Fibroblast of lung (primary cell): ENCODE measurements at regions not wholly inside any gene's neighbourhood (a gene's known extent, or its start where the extent isn't known, plus 50 kb on each side); places are given as distances from the start of the nearest gene placed in this dataset.

Experiments used
- DNase-seq, 2 donors: peaks; one replicate each; pipeline versions ENCODE4 v3.0.0 to v3.0.0-alpha.2; 2010; ENCODE audit warnings: low read depth in 2 of 2
- H2AFZ ChIP-seq: 2 replicates; pipeline ENCODE4 v1.5.1; 2012; ENCODE audit warnings: low read length, control low read depth, inconsistent platforms
- H3K27ac ChIP-seq: 2 replicates; pipeline ENCODE4 v1.5.1; 2011; ENCODE audit warnings: low read length, control low read depth; ENCODE audit not compliant: insufficient read depth
- H3K27me3 ChIP-seq: 2 replicates; pipeline ENCODE4 v1.5.1; 2011; ENCODE audit warnings: mild to moderate bottlenecking, low read length; ENCODE audit not compliant: control insufficient read depth, insufficient read depth
- H3K36me3 ChIP-seq: 2 replicates; pipeline ENCODE4 v1.5.1; 2011; ENCODE audit warnings: low read length; ENCODE audit not compliant: control insufficient read depth, insufficient read depth
- H3K4me1 ChIP-seq: 2 replicates; pipeline ENCODE4 v1.5.1; 2011; ENCODE audit warnings: low read length; ENCODE audit not compliant: control insufficient read depth, insufficient read depth; ENCODE audit errors: extremely low read depth
- H3K4me2 ChIP-seq: 2 replicates; pipeline ENCODE4 v1.5.1; 2011; ENCODE audit warnings: low read length, control low read depth; ENCODE audit not compliant: insufficient read depth; ENCODE audit errors: extremely low read depth
- H3K4me3 ChIP-seq, 4 experiments: fragments of 200-600 bp in 1 of 4; sonication (generic) in 1 of 4; replicated peaks in 1 of 4; 2 replicates each; pipeline ENCODE4 v1.5.1; 2011 to 2016; ENCODE audit warnings: low read length in 4 of 4, low read depth in 3 of 4, mild to moderate bottlenecking in 3 of 4, control low read depth in 2 of 4, inconsistent platforms in 1 of 4, mixed read lengths in 1 of 4; ENCODE audit not compliant: insufficient read depth in 1 of 4; ENCODE audit errors: control extremely low read depth in 1 of 4
- H3K79me2 ChIP-seq: 2 replicates; pipeline ENCODE4 v1.5.1; 2012; ENCODE audit warnings: mild to moderate bottlenecking, low read length, inconsistent platforms; ENCODE audit not compliant: control insufficient read depth, insufficient read depth
- H3K9ac ChIP-seq: 2 replicates; pipeline ENCODE4 v1.5.1; 2011; ENCODE audit warnings: mild to moderate bottlenecking, low read length, control low read depth; ENCODE audit not compliant: insufficient read depth
- H3K9me3 ChIP-seq: 2 replicates; pipeline ENCODE4 v1.5.1; 2012; ENCODE audit warnings: low read depth, low read length; ENCODE audit not compliant: control insufficient read depth, insufficient read depth
- H4K20me1 ChIP-seq: 2 replicates; pipeline ENCODE4 v1.5.1; 2011; ENCODE audit warnings: low read length; ENCODE audit not compliant: control insufficient read depth, insufficient read depth; ENCODE audit errors: extremely low read depth
- CTCF ChIP-seq, 2 donors: IDR thresholded peaks in 1 of 2; conservative IDR thresholded peaks in 1 of 2; 1 replicate in 1 of 2; 2 replicates in 1 of 2; pipeline ENCODE4 v1.5.1; 2011 to 2012; ENCODE audit warnings: low read length in 2 of 2, control low read depth in 1 of 2, inconsistent platforms in 1 of 2, low read depth in 1 of 2, mild to moderate bottlenecking in 1 of 2
- EZH2 ChIP-seq: IDR thresholded peaks from 2 replicates; pipeline ENCODE4 v1.5.1; 2012; ENCODE audit warnings: low read length, control low read depth, mild to moderate bottlenecking; ENCODE audit errors: missing control alignments

- no peak overlapping the region for H3K4me2 ChIP-seq
Observed at GRCh38 chr7:106179256-106179655, 67.1 kb upstream of the SYPL1 start.

GRCh38 chr7:106178593-106179134 lies 66.6 kb upstream of the SYPL1 start:
- Histone ChIP-seq H4K20me1 (no peaks in the 10 kb centered on the region), H3K27me3 (peaks cover 2% of the 10 kb centered on the region), H3K27ac (no peak overlapping the region), H2AFZ (no peak overlapping the region), H3K4me1 (peaks cover 3% of the 10 kb centered on the region), H3K9me3 (no peaks in the 10 kb centered on the region), H3K79me2 (no peaks in the 10 kb centered on the region), H3K4me3 (no peak overlapping the region), H3K4me2 (no peak overlapping the region), H3K9ac (no peak overlapping the region), H3K36me3 (no peaks in the 10 kb centered on the region)
- peak; percentile 47 to 80 for DNase-seq
- peak; percentile 29 to 47 for TF ChIP-seq CTCF (conservative IDR thresholded peaks at IDR 0.05 in 1 of 2, IDR thresholded peaks at IDR 0.05 in 1 of 2; ENCODE audit: low read depth in 1 of 2, low read length in 2 of 2)
- no peak for TF ChIP-seq EZH2

More at GRCh38 chr7:106179256-106179655, 67.1 kb upstream of the SYPL1 start:
- Histone ChIP-seq H3K36me3 (no peaks in the 10 kb centered on the region), H2AFZ (no peak overlapping the region), H3K27ac (no peak overlapping the region), H4K20me1 (no peaks in the 10 kb centered on the region), H3K4me3 (no peak overlapping the region), H3K9me3 (no peaks in the 10 kb centered on the region), H3K27me3 (peaks cover 2% of the 10 kb centered on the region), H3K4me1 (peaks cover 3% of the 10 kb centered on the region), H3K9ac (no peak overlapping the region), H3K79me2 (no peaks in the 10 kb centered on the region)
- no peak for DNase-seq
- TF ChIP-seq EZH2 (no peak), CTCF (conservative IDR thresholded peaks at IDR 0.05 in 1 of 2, IDR thresholded peaks at IDR 0.05 in 1 of 2; ENCODE audit: low read depth in 1 of 2, low read length in 2 of 2) (no peak)

- Histone ChIP-seq H3K36me3 (no peaks in the 10 kb centered on the region), H2AFZ (no peak overlapping the region), H3K9me3 (no peaks in the 10 kb centered on the region), H3K4me1 (peaks cover 3% of the 10 kb centered on the region), H3K27ac (no peak overlapping the region), H4K20me1 (no peaks in the 10 kb centered on the region), H3K4me2 (no peak overlapping the region), H3K9ac (no peak overlapping the region), H3K27me3 (peaks cover 2% of the 10 kb centered on the region), H3K4me3 (no peak overlapping the region), H3K79me2 (no peaks in the 10 kb centered on the region)
- no peak for DNase-seq
- TF ChIP-seq EZH2 (no peak), CTCF (conservative IDR thresholded peaks at IDR 0.05 in 1 of 2, IDR thresholded peaks at IDR 0.05 in 1 of 2; ENCODE audit: low read depth in 1 of 2, low read length in 2 of 2) (no peak)
Observed at GRCh38 chr7:106177738-106178592, 65.9 kb upstream of the SYPL1 start.
